Hematopoietic multipotent progenitor cell treated with erythropoietin and hydrocortisone succinate and interleukin-3 and kit ligand, for 8 days (in vitro differentiated cells): ENCODE measurements at regions not wholly inside any gene's neighbourhood (a gene's known extent, or its start where the extent isn't known, plus 50 kb on each side); places are given as distances from the start of the nearest gene placed in this dataset.

Source experiments
- DNase-seq: peaks from one replicate; pipeline ENCODE4 v3.0.0-alpha.2; 2015

- DNase-seq: no peak
These were observed 448.3 kb downstream of the TLE4 start for GRCh38 chr9:80020056-80020455.

- DNase-seq: no peak
These were observed 442.1 kb downstream of the TLE4 start for GRCh38 chr9:80013891-80014290.

DNA sequence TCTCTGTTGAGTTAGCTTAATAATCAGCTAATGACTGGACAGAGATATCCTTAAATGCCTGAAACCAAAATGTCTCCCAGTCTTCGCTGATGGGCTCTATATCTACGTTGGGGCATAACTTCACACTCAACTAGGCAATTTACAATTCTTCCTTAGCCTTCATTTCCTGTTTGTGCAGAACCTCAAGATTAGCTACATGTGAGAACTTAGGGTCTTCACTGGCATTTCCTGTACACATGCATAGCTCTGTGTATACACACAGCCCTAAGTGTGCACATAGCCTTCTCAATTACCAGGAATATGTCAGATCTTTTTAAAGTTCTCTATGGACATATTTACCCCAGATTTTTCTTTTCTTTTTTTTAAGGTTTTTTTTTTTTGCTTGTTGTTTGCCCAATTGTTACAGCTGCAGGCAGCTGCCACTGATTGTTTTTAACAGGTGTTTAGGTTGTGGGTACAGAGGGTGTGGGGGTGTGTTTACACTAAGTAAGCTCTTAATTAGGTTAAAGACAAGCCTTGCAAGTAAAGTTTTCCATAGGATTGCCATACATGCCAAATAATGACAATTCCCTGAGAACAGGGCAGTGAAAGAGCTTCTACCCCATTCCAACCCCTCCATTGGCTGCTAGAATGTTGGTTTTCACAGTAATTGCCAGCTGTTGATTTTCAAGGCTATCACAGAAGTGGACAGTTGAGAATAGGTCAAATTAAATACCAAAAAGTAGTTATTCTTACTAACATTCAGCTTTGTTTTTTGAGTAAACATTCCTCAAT, 441.0 kb downstream of the TLE4 start:
- no peak for DNase-seq

DNA sequence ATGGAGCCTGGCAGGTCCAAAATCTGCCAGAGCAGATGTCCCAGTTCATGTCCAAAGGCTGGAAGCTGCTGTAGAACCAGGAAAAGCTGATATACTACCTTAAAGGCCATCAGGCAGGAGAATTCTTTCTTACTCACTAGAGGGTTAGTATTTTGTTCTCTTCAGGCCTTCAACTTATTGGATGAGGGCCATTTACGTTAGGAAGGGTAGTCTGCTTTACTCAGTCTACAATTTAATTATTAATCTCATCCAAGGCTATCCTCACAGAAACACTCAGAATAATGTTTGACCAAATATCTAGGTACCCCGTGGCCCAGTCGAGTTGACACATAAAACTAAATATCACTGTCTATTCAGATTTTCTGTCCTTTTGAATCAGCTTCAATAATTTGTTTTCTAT, 437.4 kb downstream of the TLE4 start:
- DNase-seq: no peak

DNA sequence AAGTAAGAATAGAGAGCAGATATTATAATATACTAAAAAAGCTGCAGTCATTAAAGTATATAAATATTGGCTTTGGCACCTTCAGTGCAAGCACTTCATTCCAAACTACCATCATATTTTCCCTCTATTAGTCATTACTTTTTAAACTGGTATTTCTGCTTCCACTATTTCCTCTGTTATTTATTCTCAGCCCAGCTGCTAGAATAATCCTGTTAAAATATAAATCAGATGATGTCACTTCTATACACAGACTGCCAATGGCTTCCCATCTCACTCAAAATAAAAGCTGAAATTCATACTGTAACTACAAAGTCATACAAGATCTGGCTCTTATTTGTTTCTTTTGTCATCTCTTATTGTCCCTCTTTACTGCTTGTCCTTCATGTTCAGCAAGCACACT, 432.9 kb downstream of the TLE4 start:
- DNase-seq: no peak

DNA sequence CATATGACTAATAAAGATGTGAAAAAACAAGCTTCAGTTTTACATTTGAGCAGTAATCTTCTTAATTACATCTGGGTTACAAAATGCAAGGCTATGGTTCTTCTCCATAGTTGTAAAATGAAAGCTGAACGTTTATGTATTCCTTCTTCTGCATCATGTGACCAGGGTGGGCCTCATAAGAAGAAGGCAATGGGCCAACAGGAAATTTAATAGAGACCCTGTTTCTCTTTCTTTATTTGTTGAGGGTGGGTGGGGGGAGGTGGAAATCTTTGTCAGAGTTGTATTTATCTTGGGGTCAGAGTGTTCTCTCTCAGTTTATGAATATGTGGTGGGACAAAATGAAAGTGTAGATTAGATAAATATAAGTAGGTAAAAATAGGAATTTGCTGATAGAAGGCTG, 418.8 kb downstream of the TLE4 start:
- DNase-seq: no peak

DNA sequence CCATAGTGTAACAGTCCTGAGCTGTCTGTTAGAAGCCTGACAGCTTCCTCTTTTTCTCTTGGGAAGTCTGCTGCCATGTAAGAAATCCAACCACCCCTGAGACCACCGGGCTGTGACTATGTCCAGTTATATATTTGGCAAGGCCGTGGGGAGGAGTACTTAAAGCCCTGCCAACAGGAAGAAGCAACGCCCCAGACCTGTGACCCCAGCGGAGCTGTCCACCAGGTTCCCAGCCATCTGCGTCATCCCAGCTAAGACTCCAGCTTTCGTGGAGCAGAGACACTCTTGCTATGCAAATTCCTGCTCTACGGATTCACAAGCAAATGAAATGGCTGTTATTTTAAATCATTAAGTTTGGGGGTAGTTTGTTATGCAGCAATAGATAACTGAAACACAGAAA, 417.3 kb downstream of the TLE4 start:
- no peak for DNase-seq

DNA sequence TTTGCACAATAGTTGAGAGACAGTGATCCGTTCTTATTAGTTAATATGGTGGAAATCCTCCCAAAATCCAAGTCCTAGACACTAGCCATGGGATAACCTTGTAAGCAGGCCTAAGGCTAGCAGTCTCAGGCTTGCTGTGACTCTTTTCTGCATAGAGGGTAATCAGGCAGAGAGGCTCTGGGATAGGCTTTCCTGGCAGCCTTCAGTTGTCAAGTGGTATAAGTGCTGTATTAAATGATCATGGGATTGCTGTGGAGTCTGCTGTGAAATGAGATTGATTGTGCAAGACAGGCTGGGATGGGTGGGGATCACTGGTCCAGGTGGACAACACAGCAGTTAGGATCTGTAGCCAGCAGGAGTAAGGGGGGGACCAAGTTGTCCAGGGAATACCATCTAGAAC, 416.4 kb downstream of the TLE4 start:
- DNase-seq: no peak

DNA sequence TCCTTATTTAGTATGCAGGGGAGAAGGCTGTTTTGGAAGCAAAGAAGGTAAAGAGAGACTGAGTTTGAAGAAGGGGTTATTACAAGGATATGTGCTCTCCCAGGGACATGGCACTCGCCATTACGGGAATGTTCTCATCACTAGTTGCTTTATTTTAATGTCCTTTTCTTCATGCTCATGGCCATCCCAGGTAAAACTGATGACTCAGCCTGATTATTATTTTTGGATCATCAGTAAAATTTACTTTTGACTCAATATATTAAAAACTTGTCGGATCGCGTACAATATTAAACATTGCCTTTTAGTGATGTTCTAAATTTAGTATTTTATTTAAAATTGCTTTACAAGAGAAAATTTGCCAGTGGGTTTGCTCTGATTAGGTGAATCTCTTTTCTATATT, 414.7 kb downstream of the TLE4 start:
- no peak for DNase-seq

DNA sequence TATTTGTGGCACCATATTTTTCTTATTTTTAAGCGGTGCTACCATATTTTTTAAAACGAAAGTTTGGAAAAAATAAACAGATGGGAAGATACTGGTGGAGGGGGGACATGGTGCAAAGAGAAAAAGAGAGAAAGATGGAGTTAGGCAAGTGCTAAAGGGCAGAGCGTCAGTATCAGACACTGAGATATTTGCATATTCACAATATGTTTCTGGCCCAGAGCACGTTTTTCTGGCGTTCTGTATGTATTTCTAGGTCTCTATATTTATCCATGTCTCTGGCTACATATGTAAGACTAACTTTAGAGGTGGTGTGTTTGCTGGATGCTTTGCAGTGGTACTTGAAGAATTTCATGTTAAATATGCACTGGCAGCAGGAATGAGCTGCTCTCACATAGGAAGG, 414.0 kb downstream of the TLE4 start:
- no peak for DNase-seq

DNA sequence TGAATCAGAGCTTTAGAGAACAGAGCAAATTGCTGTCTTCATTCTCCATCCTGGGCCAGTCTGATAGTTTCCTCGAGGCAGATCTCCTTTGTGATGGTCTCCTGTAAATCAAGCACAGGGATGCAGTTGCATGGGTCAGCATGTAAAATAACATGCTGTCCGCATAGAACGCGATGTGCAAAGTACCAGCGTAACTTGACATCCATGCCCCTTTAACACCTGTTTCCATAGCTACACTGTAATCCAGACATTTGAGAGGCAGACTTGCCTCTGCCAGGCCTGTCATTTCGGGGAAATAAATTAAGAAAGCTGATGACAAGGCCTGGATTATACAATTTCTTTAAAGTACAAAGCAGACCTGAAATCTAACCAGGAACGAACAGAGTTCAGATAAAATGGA, 413.5 kb downstream of the TLE4 start:
- DNase-seq: no peak

- DNase-seq: no peak
These were observed 412.8 kb downstream of the TLE4 start for GRCh38 chr9:79984429-79985067.

DNA sequence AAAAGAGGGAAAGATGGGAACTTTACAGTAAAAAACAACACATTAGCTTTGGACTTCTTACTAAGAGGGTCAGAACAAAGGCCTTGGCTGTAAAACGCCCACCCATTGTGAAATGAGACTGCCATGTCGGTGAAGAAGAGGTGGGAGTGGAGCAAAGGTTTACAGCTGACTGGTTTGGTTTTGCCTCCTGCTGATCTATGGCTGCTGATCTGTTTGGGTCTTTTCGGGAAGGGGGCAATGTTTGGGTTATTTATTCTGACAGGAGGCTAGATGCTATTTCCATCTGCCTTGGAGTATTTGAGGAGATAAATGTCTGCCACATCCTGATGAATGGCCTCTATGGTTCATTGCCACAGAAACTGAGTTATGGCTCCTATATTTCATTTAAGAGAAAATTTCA, 408.7 kb downstream of the TLE4 start:
- no peak for DNase-seq

- no peak for DNase-seq
These were observed 405.9 kb downstream of the TLE4 start for GRCh38 chr9:79977510-79978197.

DNA sequence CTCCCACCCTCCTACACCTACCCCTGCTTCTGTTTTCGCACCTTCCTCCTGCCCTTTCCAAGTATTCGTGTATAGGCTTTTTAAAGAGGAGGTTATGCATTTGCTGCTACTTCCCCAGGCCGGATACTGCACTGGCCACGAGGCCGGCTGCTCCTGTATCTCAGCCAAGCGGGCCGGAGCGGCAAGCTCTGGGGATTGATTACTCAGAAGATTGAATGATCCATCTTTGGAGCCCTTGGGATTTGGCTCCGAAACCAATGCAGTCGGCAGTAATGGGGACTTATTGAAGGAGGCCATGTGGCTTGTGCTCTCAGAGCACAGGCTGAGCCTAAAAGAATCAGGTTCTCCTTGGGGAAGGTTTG, 405.3 kb downstream of the TLE4 start:
- DNase-seq: no peak

DNA sequence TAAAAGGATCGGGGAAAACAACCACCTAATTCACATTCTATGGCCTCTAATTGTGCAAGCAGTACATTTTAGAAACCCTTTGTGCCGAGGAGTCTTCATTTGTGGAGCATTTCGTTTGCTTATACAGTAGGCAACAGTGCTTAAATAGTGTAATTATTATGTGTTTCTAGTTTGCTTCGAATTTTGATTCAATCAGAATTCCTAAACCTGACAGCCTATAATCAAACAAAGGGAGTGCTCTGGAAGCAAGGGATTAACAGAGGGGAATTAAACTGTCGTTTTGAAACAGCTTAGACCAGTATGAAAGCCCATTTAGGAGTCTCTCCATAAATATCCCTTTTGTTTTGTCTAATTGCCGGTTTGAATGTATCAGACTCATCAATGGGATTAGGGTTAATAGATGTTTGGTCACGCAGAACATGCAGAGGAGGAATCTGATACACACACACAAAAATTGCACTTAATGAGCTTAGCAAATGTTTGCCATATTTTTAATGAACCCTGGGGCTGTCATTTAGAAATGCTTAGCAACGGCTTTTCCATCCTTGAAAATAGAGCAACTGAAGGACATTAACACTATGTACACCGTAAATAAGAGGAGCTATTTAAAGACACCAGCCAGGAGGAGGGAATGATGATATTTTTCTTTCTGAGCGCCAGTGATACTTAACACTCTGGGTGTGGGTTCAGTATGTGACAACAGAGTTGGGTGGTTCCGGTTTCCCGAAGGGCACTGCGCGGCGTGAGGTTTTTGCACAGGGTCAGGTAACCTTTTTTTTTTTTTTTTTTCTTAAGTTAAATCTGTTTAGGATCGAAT, 404.7 kb downstream of the TLE4 start:
- no peak for DNase-seq

DNA sequence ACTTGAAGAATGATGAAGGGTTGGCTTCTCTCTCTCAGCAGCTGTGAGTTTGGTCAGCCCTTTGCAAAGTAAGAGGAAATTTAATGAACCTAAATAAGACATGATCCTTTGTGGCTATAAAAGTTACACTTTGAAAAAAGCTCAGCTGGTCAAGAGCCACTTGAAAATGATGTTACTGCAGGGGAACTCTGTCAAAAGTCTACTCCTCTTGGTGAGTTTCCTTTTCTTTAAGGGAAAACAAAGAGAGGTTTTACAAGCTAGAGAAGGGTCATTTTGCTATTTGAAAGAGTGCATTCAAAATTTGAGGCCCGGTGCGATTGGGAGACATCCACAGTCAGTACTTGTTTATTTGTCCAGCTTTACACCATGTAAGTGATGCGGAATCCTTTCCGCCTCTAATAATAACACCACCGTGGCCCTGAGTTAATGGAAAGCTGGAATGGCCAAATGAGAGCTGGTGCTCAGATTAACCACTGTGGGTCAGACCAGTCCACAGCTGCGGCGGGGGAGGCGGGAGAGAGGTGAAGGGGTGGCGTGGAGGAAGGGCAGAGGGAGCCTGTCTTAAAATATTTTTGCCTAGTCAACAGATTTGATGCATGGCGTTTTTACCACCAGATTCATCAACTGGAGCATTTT, 404.0 kb downstream of the TLE4 start:
- no peak for DNase-seq

DNA sequence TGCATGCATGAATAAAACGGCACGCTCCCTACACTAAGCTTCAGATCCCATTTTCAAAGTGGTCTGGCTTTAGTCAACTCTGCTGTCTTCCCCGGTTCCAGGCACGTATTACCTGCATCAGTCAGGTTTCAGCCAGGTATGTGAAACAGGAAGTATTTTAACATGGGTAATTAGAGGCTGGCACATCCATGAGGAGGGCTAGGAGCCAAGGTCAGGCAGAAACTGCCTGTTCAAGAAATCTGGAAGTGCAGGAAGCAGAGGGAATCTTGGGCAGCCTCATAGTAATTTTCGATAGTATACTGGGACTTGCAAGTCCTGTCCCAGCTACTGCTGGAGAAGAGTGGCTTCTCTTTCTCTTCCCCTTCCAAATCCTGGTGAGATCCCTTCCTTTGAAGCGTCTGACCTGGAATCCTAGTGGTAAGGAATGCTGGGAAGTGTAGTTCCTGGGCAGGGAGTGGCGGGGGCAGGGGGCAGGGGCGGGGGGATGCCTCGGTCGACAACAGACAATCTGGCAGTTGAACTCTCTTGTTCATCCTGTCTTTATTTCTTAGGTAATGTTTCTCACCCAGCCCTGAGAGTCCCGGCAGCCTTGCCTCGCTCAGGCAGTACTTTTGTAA, 403.1 kb downstream of the TLE4 start:
- no peak for DNase-seq

DNA sequence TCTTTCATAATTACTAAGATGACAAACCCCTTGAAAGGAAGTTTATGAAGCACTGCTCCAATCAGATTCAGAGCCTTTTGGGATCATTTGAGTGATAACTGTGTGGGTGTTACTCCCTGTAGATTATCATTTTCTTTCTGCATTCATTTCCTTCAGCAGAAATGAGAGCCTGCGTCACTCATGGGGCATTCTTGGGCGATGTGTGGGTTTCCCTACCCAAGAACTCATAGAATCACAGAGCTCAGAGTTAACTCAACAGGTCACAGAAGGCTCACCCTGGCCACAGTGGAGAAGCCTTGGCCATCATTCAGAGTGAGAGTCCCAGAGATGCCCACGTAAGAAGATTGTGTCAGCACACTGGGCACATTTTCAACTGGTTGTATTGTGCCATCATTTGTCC, 401.9 kb downstream of the TLE4 start:
- DNase-seq: no peak

DNA sequence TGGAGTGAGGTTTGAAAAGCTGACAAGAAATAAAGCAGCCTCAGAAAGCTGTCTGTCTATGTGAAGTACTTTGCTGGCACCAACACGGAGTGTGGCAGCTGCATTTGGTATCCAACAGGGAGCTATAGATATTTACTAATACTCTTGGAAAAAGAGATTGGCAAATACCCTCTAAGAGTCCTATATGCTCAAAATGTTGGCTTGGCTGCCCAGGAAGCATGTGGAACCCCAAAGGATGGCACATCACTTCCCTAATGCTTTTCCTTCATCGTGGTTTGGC, 398.3 kb downstream of the TLE4 start:
- DNase-seq: no peak

DNA sequence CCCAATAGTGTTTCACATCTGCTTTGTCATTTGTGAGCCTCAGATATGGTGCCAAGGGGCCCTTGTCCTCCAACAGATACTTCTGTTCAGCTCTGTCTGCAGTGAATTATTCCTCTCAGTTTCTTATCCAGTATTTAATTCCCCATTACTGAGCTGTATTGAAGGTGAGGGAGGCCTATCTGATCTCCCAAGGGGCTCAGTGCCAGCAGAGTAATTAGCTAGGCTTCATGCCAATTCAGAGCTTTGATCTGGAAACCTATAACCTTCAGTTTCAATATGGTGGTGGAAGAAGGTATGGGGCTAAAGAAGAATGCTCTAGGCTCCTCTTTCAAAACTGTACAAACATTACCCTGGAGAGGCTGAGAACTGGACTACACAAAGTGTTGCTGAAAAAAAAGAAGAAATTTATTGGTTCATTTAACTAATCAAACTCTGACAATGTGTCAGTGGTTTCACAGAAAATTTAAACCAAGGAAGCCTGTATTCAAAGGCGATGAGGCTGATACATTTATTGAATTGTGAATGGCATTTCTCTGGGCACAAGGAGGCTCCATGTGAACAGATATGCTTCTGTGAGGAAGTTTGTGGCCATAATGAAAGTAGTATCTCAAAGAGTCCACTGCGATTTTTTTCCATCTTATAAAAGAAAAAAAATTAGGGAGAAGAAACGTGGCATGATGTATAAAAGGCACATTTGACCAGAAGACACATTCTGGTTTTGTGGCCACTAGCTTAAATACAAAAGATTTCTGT, 397.8 kb downstream of the TLE4 start:
- no peak for DNase-seq

- DNase-seq: no peak
These were observed 396.8 kb downstream of the TLE4 start for GRCh38 chr9:79968533-79968932.
